IMR-90 (cell line): ENCODE measurements at regions not wholly inside any gene's neighbourhood (a gene's known extent, or its start where the extent isn't known, plus 50 kb on each side); places are given as distances from the start of the nearest gene placed in this dataset.

Source experiments
- ATAC-seq: fragments of 200-7000 bp; cut with Tn5 transposase; 2 replicates; pipeline ENCODE4 v1.9.1; 2020; ENCODE audit warnings: low read depth, mild to moderate bottlenecking, moderate library complexity
- BruUV-seq: library from RNA; stranded (reverse); fragments of 400-500 nt; replicated peaks from 2 replicates; lab custom pipeline; 2021; lab: Mats Ljungman, UMichigan
- CTCF ChIA-PET: fragments of 300-600 bp; formaldehyde crosslinking; extraction: SDS; loops from one replicate; lab custom pipeline; 2021; ENCODE audit warnings: antibody characterized with exemption; lab: Yijun Ruan, JAX
- POLR2A ChIA-PET: fragments of 300-600 bp; sonication (Branson Sonifier 250); formaldehyde crosslinking; loops from one replicate; lab custom pipeline; 2022; ENCODE audit warnings: antibody characterized with exemption; ENCODE audit not compliant: unreplicated experiment; lab: Charles Lee
- DNase-seq: peaks from one replicate; pipeline ENCODE4 v3.0.0; 2013
- H2AFZ ChIP-seq: replicated peaks from 2 replicates; pipeline ENCODE3; 2013; ENCODE audit warnings: low read length, mild to moderate bottlenecking; ENCODE audit not compliant: poor library complexity
- H2AK5ac ChIP-seq: 2 replicates; pipeline ENCODE4 v1.6.1; 2013; ENCODE audit warnings: low read depth, low read length, inconsistent platforms
- H2AK9ac ChIP-seq: replicated peaks from 2 replicates; pipeline ENCODE3; 2013; ENCODE audit warnings: mild to moderate bottlenecking, low read depth, low read length, moderate library complexity; ENCODE audit not compliant: poor library complexity
- H2BK120ac ChIP-seq: 2 replicates; pipeline ENCODE4 v1.6.1; 2013; ENCODE audit warnings: low read depth, low read length, inconsistent platforms
- H2BK15ac ChIP-seq: 3 replicates; pipeline ENCODE4 v1.6.1; 2013; ENCODE audit warnings: low read depth, low read length, inconsistent platforms
- H2BK20ac ChIP-seq: 2 replicates; pipeline ENCODE4 v1.6.1; 2013; ENCODE audit warnings: low read depth, mild to moderate bottlenecking, inconsistent platforms, low read length, moderate library complexity
- H2BK5ac ChIP-seq: 2 replicates; pipeline ENCODE4 v1.6.1; 2013; ENCODE audit warnings: mild to moderate bottlenecking, low read depth, low read length, inconsistent platforms; ENCODE audit not compliant: poor library complexity, severe bottlenecking
- H3K14ac ChIP-seq: replicated peaks from 2 replicates; pipeline ENCODE4 v1.6.1; 2013; ENCODE audit warnings: low read depth, low read length, inconsistent platforms
- H3K18ac ChIP-seq: 2 replicates; pipeline ENCODE4 v1.6.1; 2013; ENCODE audit warnings: low read depth, low read length, control low read depth
- H3K23ac ChIP-seq: 2 replicates; pipeline ENCODE4 v1.6.1; 2013; ENCODE audit warnings: low read depth, low read length, inconsistent platforms
- H3K27ac ChIP-seq: 2 replicates; pipeline ENCODE4 v1.5.1; 2013; ENCODE audit warnings: mild to moderate bottlenecking, control low read depth, low read length; ENCODE audit not compliant: insufficient read depth
- H3K27me3 ChIP-seq: 2 replicates; pipeline ENCODE4 v1.6.1; 2013; ENCODE audit warnings: low read length; ENCODE audit not compliant: control insufficient read depth, insufficient read depth
- H3K36me3 ChIP-seq: 2 replicates; pipeline ENCODE4 v1.6.1; 2013; ENCODE audit warnings: low read length, mixed read lengths; ENCODE audit not compliant: control insufficient read depth, insufficient read depth
- H3K4ac ChIP-seq: 2 replicates; pipeline ENCODE4 v1.6.1; 2013; ENCODE audit warnings: low read depth, low read length, inconsistent platforms
- H3K4me1 ChIP-seq: 2 replicates; pipeline ENCODE4 v1.6.1; 2013; ENCODE audit warnings: low read length, mixed read lengths; ENCODE audit not compliant: control insufficient read depth, insufficient read depth
- H3K4me2 ChIP-seq: 2 replicates; pipeline ENCODE4 v1.6.1; 2013; ENCODE audit warnings: low read depth, mild to moderate bottlenecking, control low read depth, low read length, moderate library complexity
- H3K4me3 ChIP-seq: 2 replicates; pipeline ENCODE4 v1.5.1; 2013; ENCODE audit warnings: low read depth, mild to moderate bottlenecking, control low read depth, low read length, moderate library complexity; ENCODE audit not compliant: insufficient read depth
- H3K56ac ChIP-seq: 2 replicates; pipeline ENCODE4 v1.6.1; 2013; ENCODE audit warnings: low read length, inconsistent platforms; ENCODE audit not compliant: insufficient read depth; ENCODE audit errors: extremely low read depth
- H3K79me1 ChIP-seq, 2 experiments: 2 replicates each; pipeline ENCODE4 v1.6.1; 2013; ENCODE audit warnings: low read length in 2 of 2, inconsistent platforms in 1 of 2, low read depth in 1 of 2
- H3K9ac ChIP-seq: 2 replicates; pipeline ENCODE4 v1.6.1; 2013; ENCODE audit warnings: low read depth, low read length, control low read depth
- H3K9me1 ChIP-seq: 2 replicates; pipeline ENCODE4 v1.6.1; 2013; ENCODE audit warnings: low read length, inconsistent platforms; ENCODE audit not compliant: insufficient read depth
- H3K9me3 ChIP-seq: 2 replicates; pipeline ENCODE4 v1.6.1; 2013; ENCODE audit warnings: low read length; ENCODE audit not compliant: control insufficient read depth, insufficient read depth
- H4K20me1 ChIP-seq: 2 replicates; pipeline ENCODE4 v1.6.1; 2013; ENCODE audit warnings: low read length, inconsistent platforms; ENCODE audit not compliant: insufficient read depth
- H4K5ac ChIP-seq: 2 replicates; pipeline ENCODE4 v1.6.1; 2013; ENCODE audit warnings: mild to moderate bottlenecking, low read depth, low read length, control low read depth
- H4K8ac ChIP-seq, 2 experiments: 2 replicates each; pipeline ENCODE4 v1.6.1; 2013; ENCODE audit warnings: low read depth in 2 of 2, low read length in 2 of 2, control low read depth in 1 of 2, inconsistent platforms in 1 of 2
- H4K91ac ChIP-seq: 2 replicates; pipeline ENCODE4 v1.6.1; 2013; ENCODE audit warnings: low read depth, low read length, inconsistent platforms; ENCODE audit not compliant: insufficient read depth
- BHLHE40 ChIP-seq: fragments of 150-350 bp; IDR thresholded peaks from 2 replicates; pipeline ENCODE4 v1.6.1; 2016; ENCODE audit warnings: mild to moderate bottlenecking, low read depth, low read length
- CEBPB ChIP-seq: IDR thresholded peaks from 2 replicates; pipeline ENCODE4 v1.6.1; 2012; ENCODE audit warnings: low read depth, low read length, improper control_type of control experiment
- CHD1 ChIP-seq: IDR thresholded peaks from 2 replicates; pipeline ENCODE4 v1.6.1; 2012; ENCODE audit warnings: low read depth, low read length, improper control_type of control experiment
- CTCF ChIP-seq: conservative IDR thresholded peaks from 2 replicates; pipeline ENCODE4 v1.5.1; 2012; ENCODE audit warnings: mild to moderate bottlenecking, low read depth, low read length, improper control_type of control experiment
- FOS ChIP-seq: fragments of 150-350 bp; IDR thresholded peaks from 2 replicates; pipeline ENCODE4 v1.6.1; 2016; ENCODE audit warnings: low read depth, low read length
- MAFK ChIP-seq: IDR thresholded peaks from 2 replicates; pipeline ENCODE4 v1.6.1; 2012; ENCODE audit warnings: low read depth, low read length, improper control_type of control experiment
- MAZ ChIP-seq: IDR thresholded peaks from 2 replicates; pipeline ENCODE4 v1.6.1; 2012; ENCODE audit warnings: low read depth, mild to moderate bottlenecking, low read length, improper control_type of control experiment, moderate library complexity, borderline replicate concordance
- MXI1 ChIP-seq: IDR thresholded peaks from 2 replicates; pipeline ENCODE4 v1.6.1; 2012; ENCODE audit warnings: low read depth, mild to moderate bottlenecking, low read length, moderate library complexity, borderline replicate concordance
- NFE2L2 ChIP-seq: fragments of 150-350 bp; IDR thresholded peaks from 2 replicates; pipeline ENCODE4 v1.6.1; 2016; ENCODE audit warnings: low read depth, mild to moderate bottlenecking, low read length
- POLR2A ChIP-seq: IDR thresholded peaks from 2 replicates; pipeline ENCODE4 v1.6.1; 2012; ENCODE audit warnings: mild to moderate bottlenecking, low read depth, low read length
- RAD21 ChIP-seq: IDR thresholded peaks from 2 replicates; pipeline ENCODE4 v1.6.1; 2012; ENCODE audit warnings: low read length, improper control_type of control experiment
- RCOR1 ChIP-seq: IDR thresholded peaks from 2 replicates; pipeline ENCODE4 v1.6.1; 2012; ENCODE audit warnings: mild to moderate bottlenecking, low read length, improper control_type of control experiment; ENCODE audit not compliant: insufficient replicate concordance
- RFX5 ChIP-seq: IDR thresholded peaks from 2 replicates; pipeline ENCODE4 v1.8.0; 2012; ENCODE audit warnings: low read depth, mild to moderate bottlenecking, low read length, moderate library complexity
- SMC3 ChIP-seq: fragments of 150-350 bp; IDR thresholded peaks from 2 replicates; pipeline ENCODE4 v1.6.1; 2016; ENCODE audit warnings: low read depth, mild to moderate bottlenecking, antibody characterized with exemption, low read length, moderate library complexity
- USF2 ChIP-seq: fragments of 150-350 bp; IDR thresholded peaks from 2 replicates; pipeline ENCODE4 v1.6.1; 2017; ENCODE audit warnings: mild to moderate bottlenecking, antibody characterized with exemption, low read length, low read depth
- WGBS, 2 experiments: methylation state at CpG; one replicate each; pipeline versions ENCODE4 v1.1.5 to v1.1.7; 2013; ENCODE audit warnings: missing lambda C conversion rate in 2 of 2; ENCODE audit not compliant: insufficient read length in 1 of 2; ENCODE audit errors: extremely low coverage in 2 of 2; 5-methylcytosine and 5-hydroxymethylcytosine counted together
- dilution Hi-C: fragments of 300-500 bp; cut with HindIII; formaldehyde crosslinking; loops from one replicate; pipeline ENCODE4 v1.14.3; 2018; ENCODE audit warnings: low sequenced_read_pairs; ENCODE audit not compliant: unreplicated experiment
- in situ Hi-C: fragments of 300-500 bp; cut with MboI; formaldehyde crosslinking; loops from 3 replicates; pipeline ENCODE4 v1.14.3; 2019; ENCODE audit warnings: low sequenced_read_pairs, inconsistent platforms, mixed read lengths
- intact Hi-C: fragments of 100-400 bp; cut with micrococcal nuclease; formaldehyde crosslinking; loops from 2 replicates; pipeline ENCODE4 v1.10.0; 2022
- TF ChIP-seq, protein P1 (sequence below): fragments of 150-350 bp; IDR thresholded peaks from 2 replicates; pipeline ENCODE4 v1.6.1; 2016; ENCODE audit warnings: low read depth, mild to moderate bottlenecking, low read length, moderate library complexity, borderline replicate concordance

DNA sequence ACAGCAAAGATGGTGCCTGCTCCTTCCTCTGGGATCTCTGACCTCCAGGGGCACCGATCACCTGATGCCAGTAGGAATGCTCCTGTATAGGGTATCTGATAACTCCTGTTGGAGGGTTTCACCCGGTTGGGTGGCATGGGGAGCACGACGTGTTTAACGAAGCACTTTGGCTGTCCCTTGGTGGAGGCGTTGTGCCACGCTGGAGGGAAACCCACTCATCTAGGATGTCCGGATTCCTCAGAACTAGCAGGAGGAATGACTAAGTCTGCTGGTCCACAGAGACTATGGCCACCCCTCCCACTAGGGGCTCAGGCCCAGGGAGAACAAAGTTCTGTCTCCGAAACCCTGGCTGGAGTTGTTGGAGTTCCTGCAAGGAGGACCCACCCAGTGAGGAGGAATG, 1624.4 kb downstream of the GRIK2 start:
- Histone ChIP-seq H3K14ac (no peak overlapping the region), H3K9me3 (peaks cover 13% of the 10 kb centered on the region), H2BK15ac (no peak overlapping the region), H3K4me2 (no peak overlapping the region), H2BK120ac (no peak overlapping the region), H2BK20ac (no peak overlapping the region), H3K9me1 (no peaks in the 10 kb centered on the region), H3K4ac (no peak overlapping the region), H4K5ac (no peak overlapping the region), H2AFZ (no peak overlapping the region), H3K4me3 (no peak overlapping the region), H3K4me1 (no peaks in the 10 kb centered on the region), H4K91ac (no peak overlapping the region), H3K27me3 (no peaks in the 10 kb centered on the region), H2AK5ac (no peak overlapping the region), H3K18ac (no peak overlapping the region), H3K23ac (no peak overlapping the region), H2AK9ac (no peak overlapping the region), H3K9ac (no peak overlapping the region), H3K56ac (no peak overlapping the region), H4K8ac (no peak overlapping the region), H4K20me1 (no peaks in the 10 kb centered on the region), H3K79me1 (no peaks in the 10 kb centered on the region), H2BK5ac (no peak overlapping the region), H3K27ac (no peak overlapping the region), H3K36me3 (no peaks in the 10 kb centered on the region)
- BruUV-seq, result no TSS peak
- CTCF ChIA-PET, result no interaction called here
- no peak for DNase-seq
- in situ Hi-C loops, result no loop called here
- POLR2A ChIA-PET, result no interaction called here
- dilution Hi-C loops, result no loop called here
- intact Hi-C loops, result no loop called here
- ATAC-seq, result no peak
- 95% methylated on average over 5 of the region's 9 CpGs; no CpG with 5 or more reads in 1 of the 2 experiments for WGBS, 2 experiments
- no peak for TF ChIP-seq CHD1
- no peak for TF ChIP-seq RCOR1
- no peak for TF ChIP-seq MAZ
- TF ChIP-seq POLR2A, result no peak
- TF ChIP-seq CEBPB, result no peak
- TF ChIP-seq RFX5, result no peak
- no peak for TF ChIP-seq CTCF
- TF ChIP-seq, protein P1, sequence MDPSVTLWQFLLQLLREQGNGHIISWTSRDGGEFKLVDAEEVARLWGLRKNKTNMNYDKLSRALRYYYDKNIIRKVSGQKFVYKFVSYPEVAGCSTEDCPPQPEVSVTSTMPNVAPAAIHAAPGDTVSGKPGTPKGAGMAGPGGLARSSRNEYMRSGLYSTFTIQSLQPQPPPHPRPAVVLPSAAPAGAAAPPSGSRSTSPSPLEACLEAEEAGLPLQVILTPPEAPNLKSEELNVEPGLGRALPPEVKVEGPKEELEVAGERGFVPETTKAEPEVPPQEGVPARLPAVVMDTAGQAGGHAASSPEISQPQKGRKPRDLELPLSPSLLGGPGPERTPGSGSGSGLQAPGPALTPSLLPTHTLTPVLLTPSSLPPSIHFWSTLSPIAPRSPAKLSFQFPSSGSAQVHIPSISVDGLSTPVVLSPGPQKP, result no peak
- no peak for TF ChIP-seq RAD21
- no peak for TF ChIP-seq MAFK
- TF ChIP-seq MXI1, result no peak
- TF ChIP-seq BHLHE40, result no peak
- TF ChIP-seq USF2, result no peak
- TF ChIP-seq SMC3, result no peak
- no peak for TF ChIP-seq NFE2L2
- no peak for TF ChIP-seq FOS
